Adrenal gland (tissue), 9 donors: ENCODE measurements at regions not wholly inside any gene's neighbourhood (a gene's known extent, or its start where the extent isn't known, plus 50 kb on each side); places are given as distances from the start of the nearest gene placed in this dataset.

Source experiments
- DNase-seq, 7 donors: peaks; one replicate each; pipeline ENCODE4 v3.0.0-alpha.2; 2019 to 2020
- H3K27ac ChIP-seq, 5 donors: fragments of 200-600 bp; sonication (generic) in 4 of 5; 1 replicate in 3 of 5; 2 replicates in 2 of 5; pipeline versions ENCODE4 v1.5.1 to v1.8.0; 2016 to 2020; ENCODE audit warnings: mild to moderate bottlenecking in 1 of 5
- H3K27me3 ChIP-seq: fragments of 200-600 bp; 2 replicates; pipeline ENCODE4 v1.8.0; 2021
- H3K36me3 ChIP-seq, 2 donors: fragments of 200-600 bp; replicated peaks in 1 of 2; 1 replicate in 1 of 2; 2 replicates in 1 of 2; pipeline versions ENCODE4 v1.5.1 to v1.8.0; 2018 to 2022
- H3K4me1 ChIP-seq, 2 donors: fragments of 200-600 bp; replicated peaks in 1 of 2; 1 replicate in 1 of 2; 2 replicates in 1 of 2; pipeline versions ENCODE4 v1.5.1 to v1.8.0; 2018 to 2021
- H3K4me3 ChIP-seq, 4 donors: fragments of 200-600 bp; sonication (generic) in 3 of 4; one replicate each; pipeline ENCODE4 v1.5.1; 2016 to 2018
- H3K9me3 ChIP-seq, 3 donors: fragments of 200-600 bp; sonication (generic) in 1 of 3; replicated peaks in 1 of 3; 1 replicate in 2 of 3; 2 replicates in 1 of 3; pipeline versions ENCODE4 v1.5.1 to v1.8.0; 2016 to 2021
- CTCF ChIP-seq, 6 experiments: fragments of 450-650 bp in 4 of 6; fragments of 200-600 bp in 2 of 6; sonication (generic) in 1 of 6; IDR thresholded peaks; 1 replicate in 5 of 6; 2 replicates in 1 of 6; pipeline versions ENCODE4 v1.5.1 to v1.8.0; 2016 to 2021; ENCODE audit warnings: antibody characterized with exemption in 6 of 6, mild to moderate bottlenecking in 2 of 6, moderate library complexity in 1 of 6
- POLR2A ChIP-seq, 2 donors: fragments of 450-650 bp; IDR thresholded peaks; one replicate each; pipeline ENCODE4 v1.6.1; 2017; ENCODE audit warnings: antibody characterized with exemption in 2 of 2, mild to moderate bottlenecking in 2 of 2, moderate library complexity in 1 of 2
- WGBS, 4 donors: extraction: QIAGEN DNeasy Blood & Tissue Kit in 2 of 4; methylation state at CpG; one replicate each; pipeline versions ENCODE4 v1.1.5 to v1.1.7; 2013 to 2017; 5-methylcytosine and 5-hydroxymethylcytosine counted together
- intact Hi-C, 2 donors: fragments of 100-400 bp; cut with DNase I; formaldehyde crosslinking; loops; one replicate each; pipeline versions ENCODE4 v1.14.1 to v1.15.0; 2022 to 2023
- donor health status: healthy with polysubstance abuse.
- donor health status: Bipolar disorder and iron deficiency.
- donor health status: DM: yes; HTN: yes; CAD: no.
- donor health status: DM: no; HTN: no; CAD: no.
- donor health status: DM: no; HTN: no; CAD: no.

GRCh38 chr12:18165422-18165871 lies 75.5 kb upstream of the RERGL start:
- Histone ChIP-seq H3K4me3 (peak overlapping the region in 1 of 4 donors; percentile 46), H3K27ac (peak overlapping the region in 1 of 5 donors; percentile 7)

GRCh38 chr12:18160901-18161300 lies 70.9 kb upstream of the RERGL start:
- Histone ChIP-seq H3K36me3 (no peaks in the 10 kb centered on the region), H3K27ac (no peak overlapping the region), H3K27me3 (no peaks in the 10 kb centered on the region), H3K4me3 (no peak overlapping the region), H3K4me1 (peaks cover 0 to 3% of the 10 kb centered on the region in 2 donors), H3K9me3 (no peaks in the 10 kb centered on the region)
- 74 to 83% (median 75%) methylated on average over 1 of the region's 1 CpG for WGBS, 4 donors
- intact Hi-C loops = no loop called here
- no peak for TF ChIP-seq CTCF (IDR thresholded peaks at IDR 0.05)
- no peak for TF ChIP-seq POLR2A (IDR thresholded peaks at IDR 0.05)
- no peak for DNase-seq

More at GRCh38 chr12:18165422-18165871, 75.5 kb upstream of the RERGL start:
- WGBS, 4 donors = 7 to 17% (median 9%) methylated on average over 2 of the region's 2 CpGs
- Histone ChIP-seq H3K4me1 (peaks cover 0 to 4% of the 10 kb centered on the region in 2 donors), H3K27me3 (no peaks in the 10 kb centered on the region), H3K36me3 (no peaks in the 10 kb centered on the region), H3K9me3 (no peaks in the 10 kb centered on the region)
- no peak for TF ChIP-seq CTCF (IDR thresholded peaks at IDR 0.05)
- TF ChIP-seq POLR2A (IDR thresholded peaks at IDR 0.05) = no peak
- peak in 1 of 7 donors; percentile 7 for DNase-seq
- intact Hi-C loops = no loop called here

- WGBS, 4 donors = 69 to 78% (median 74%) methylated on average over 6 of the region's 6 CpGs
Observed at GRCh38 chr12:18158774-18159557, 69.0 kb upstream of the RERGL start.

GRCh38 chr12:18153826-18154225 lies 63.8 kb upstream of the RERGL start:
- Histone ChIP-seq H3K36me3 (no peaks in the 10 kb centered on the region), H3K9me3 (no peaks in the 10 kb centered on the region), H3K27me3 (no peaks in the 10 kb centered on the region), H3K4me3 (no peak overlapping the region), H3K27ac (no peak overlapping the region), H3K4me1 (peaks cover 0 to 11% of the 10 kb centered on the region in 2 donors)
- intact Hi-C loops = no loop called here
- TF ChIP-seq POLR2A (IDR thresholded peaks at IDR 0.05) (no peak), CTCF (IDR thresholded peaks at IDR 0.05) (no peak)
- no peak for DNase-seq
- WGBS, 4 donors = 76 to 92% (median 84%) methylated on average over 2 of the region's 2 CpGs

More at GRCh38 chr12:18158774-18159557, 69.0 kb upstream of the RERGL start:
- TF ChIP-seq CTCF (IDR thresholded peaks at IDR 0.05) = peak in 5 of 6 experiments; percentile 26 to 65 (median 46)
- TF ChIP-seq POLR2A (IDR thresholded peaks at IDR 0.05) = no peak
- intact Hi-C loops = no loop called here
- peak in 4 of 7 donors; percentile 27 to 54 (median 38) for DNase-seq
- Histone ChIP-seq H3K27ac (no peak overlapping the region), H3K4me3 (no peak overlapping the region), H3K36me3 (no peaks in the 10 kb centered on the region), H3K27me3 (no peaks in the 10 kb centered on the region), H3K9me3 (no peaks in the 10 kb centered on the region), H3K4me1 (no peaks in the 10 kb centered on the region)
